B cell (primary cell): ENCODE measurements at regions not wholly inside any gene's neighbourhood (a gene's known extent, or its start where the extent isn't known, plus 50 kb on each side); places are given as distances from the start of the nearest gene placed in this dataset.

Experiments used
- CTCF ChIP-seq: fragments of 200-600 bp; IDR thresholded peaks from one replicate; pipeline ENCODE4 v1.8.0; 2022; ENCODE audit warnings: antibody characterized with exemption, mild to moderate bottlenecking
- EZH2 ChIP-seq: IDR thresholded peaks from 2 replicates; pipeline ENCODE4 v1.6.1; 2012; ENCODE audit warnings: borderline replicate concordance, low read depth, mild to moderate bottlenecking, moderate library complexity, low read length; ENCODE audit not compliant: insufficient read depth, poor library complexity, severe bottlenecking

- TF ChIP-seq CTCF (no peak), EZH2 (no peak)
Measured at GRCh38 chr6:91606148-91606901, 1019.5 kb upstream of the MAP3K7 start.
